GM23338 (cell line): ENCODE measurements at regions not wholly inside any gene's neighbourhood (a gene's known extent, or its start where the extent isn't known, plus 50 kb on each side); places are given as distances from the start of the nearest gene placed in this dataset.

Experiments used
- ATAC-seq: fragments of 200-7000 bp; cut with Tn5 transposase; 3 replicates; pipeline ENCODE4 v1.9.1; 2020
- DNase-seq: peaks from one replicate; pipeline ENCODE4 v3.0.0-alpha.2; 2015; ENCODE audit warnings: low spot score
- H2AFZ ChIP-seq: fragments of 200-600 bp; sonication (generic); 2 replicates; pipeline ENCODE4 v1.8.0; 2016; ENCODE audit warnings: antibody characterized with exemption, mild to moderate bottlenecking, moderate library complexity
- H3F3A ChIP-seq: fragments of 200-600 bp; sonication (generic); replicated peaks from 2 replicates; pipeline ENCODE4 v1.8.0; 2017; ENCODE audit warnings: antibody characterized with exemption, mixed run types, low read depth
- H3K27ac ChIP-seq: fragments of 200-600 bp; sonication (generic); 2 replicates; pipeline ENCODE4 v1.6.1; 2016; ENCODE audit warnings: low read depth
- H3K27me3 ChIP-seq: fragments of 200-600 bp; sonication (generic); 2 replicates; pipeline ENCODE4 v1.8.0; 2016; ENCODE audit warnings: mild to moderate bottlenecking, mixed run types, moderate library complexity; ENCODE audit not compliant: insufficient read depth
- H3K36me3 ChIP-seq: fragments of 200-600 bp; sonication (generic); 2 replicates; pipeline ENCODE4 v1.8.0; 2016; ENCODE audit warnings: mild to moderate bottlenecking; ENCODE audit not compliant: insufficient read depth
- H3K4me1 ChIP-seq: fragments of 200-600 bp; sonication (generic); 2 replicates; pipeline ENCODE4 v1.8.0; 2016; ENCODE audit warnings: mild to moderate bottlenecking, moderate library complexity; ENCODE audit not compliant: insufficient read depth
- H3K4me2 ChIP-seq: fragments of 200-600 bp; sonication (generic); 2 replicates; pipeline ENCODE4 v1.7.1; 2017; ENCODE audit warnings: mixed run types
- H3K4me3 ChIP-seq: fragments of 200-600 bp; sonication (generic); 2 replicates; pipeline ENCODE4 v1.6.1; 2016; ENCODE audit warnings: mixed run types
- H3K79me2 ChIP-seq: fragments of 200-600 bp; sonication (generic); replicated peaks from 2 replicates; pipeline ENCODE4 v1.8.0; 2017; ENCODE audit warnings: mild to moderate bottlenecking; ENCODE audit not compliant: insufficient read depth
- H3K9me2 ChIP-seq: fragments of 200-600 bp; sonication (generic); 2 replicates; pipeline ENCODE4 v1.8.0; 2017; ENCODE audit not compliant: insufficient read depth
- H4K20me1 ChIP-seq: fragments of 200-600 bp; sonication (generic); replicated peaks from 2 replicates; pipeline ENCODE4 v1.8.0; 2017; ENCODE audit warnings: mild to moderate bottlenecking; ENCODE audit not compliant: insufficient read depth
- H3K27ac Mint-ChIP-seq: 2 replicates; pipeline ENCODE4 v1.8.0; 2020; ENCODE audit warnings: inconsistent platforms, mild to moderate bottlenecking, moderate library complexity, mixed read lengths
- H3K27me3 Mint-ChIP-seq: 3 replicates; pipeline ENCODE4 v1.8.0; 2022; ENCODE audit warnings: low read depth, mild to moderate bottlenecking, moderate library complexity, mixed read lengths, inconsistent platforms; ENCODE audit not compliant: insufficient read depth, poor library complexity
- H3K36me3 Mint-ChIP-seq: 3 replicates; pipeline ENCODE4 v1.8.0; 2021; ENCODE audit warnings: low read depth, mild to moderate bottlenecking, inconsistent platforms, moderate library complexity, mixed read lengths
- H3K4me1 Mint-ChIP-seq: 3 replicates; pipeline ENCODE4 v1.8.0; 2020; ENCODE audit warnings: mild to moderate bottlenecking, inconsistent platforms, mixed read lengths
- H3K4me3 Mint-ChIP-seq: 3 replicates; pipeline ENCODE4 v1.8.0; 2021; ENCODE audit warnings: moderate library complexity, mild to moderate bottlenecking, inconsistent platforms, mixed read lengths
- H3K9me3 Mint-ChIP-seq: 3 replicates; pipeline ENCODE4 v1.8.0; 2020; ENCODE audit warnings: moderate library complexity, mild to moderate bottlenecking, inconsistent platforms, mixed read lengths
- EZH2 ChIP-seq: fragments of 200-600 bp; sonication (generic); IDR thresholded peaks from one replicate; pipeline ENCODE4 v1.8.0; 2017; ENCODE audit warnings: antibody characterized with exemption, mild to moderate bottlenecking, low read depth; ENCODE audit not compliant: unreplicated experiment
- EZH2phosphoT487 ChIP-seq: fragments of 200-600 bp; sonication (generic); IDR thresholded peaks from one replicate; pipeline ENCODE4 v1.8.1; 2018; ENCODE audit warnings: antibody characterized with exemption; ENCODE audit not compliant: unreplicated experiment
- JUNB ChIP-seq: IDR thresholded peaks from one replicate; pipeline ENCODE4 v1.6.1; 2016; ENCODE audit warnings: antibody characterized with exemption; ENCODE audit not compliant: unreplicated experiment
- NANOG ChIP-seq: IDR thresholded peaks from 2 replicates; pipeline ENCODE4 v1.6.1; 2016; ENCODE audit warnings: antibody characterized with exemption, borderline replicate concordance
- POLR2AphosphoS5 ChIP-seq: IDR thresholded peaks from 2 replicates; pipeline ENCODE4 v1.6.1; 2016; ENCODE audit warnings: antibody characterized with exemption, low read depth
- STAT1 ChIP-seq: IDR thresholded peaks from one replicate; pipeline ENCODE4 v1.6.1; 2016; ENCODE audit warnings: antibody characterized with exemption; ENCODE audit not compliant: unreplicated experiment
- ZNF114 ChIP-seq: fragments of 250-450 bp; sonication (Bioruptor Pico); IDR thresholded peaks from 2 replicates; pipeline ENCODE4 v1.5.0; 2020; ENCODE audit warnings: mild to moderate bottlenecking, moderate library complexity
- ZNF331 ChIP-seq: fragments of 250-450 bp; sonication (Bioruptor Pico); IDR thresholded peaks from 2 replicates; pipeline ENCODE4 v1.5.0; 2020; ENCODE audit warnings: low read depth, mild to moderate bottlenecking, moderate library complexity
- TF ChIP-seq, protein P1 (sequence below): fragments of 250-450 bp; sonication (Bioruptor Pico); IDR thresholded peaks from 2 replicates; pipeline ENCODE4 v1.5.0; 2020; ENCODE audit warnings: mild to moderate bottlenecking, moderate library complexity
- TF ChIP-seq, protein P2 (sequence below), 2 experiments: fragments of 200-600 bp in 1 of 2; sonication (generic) in 1 of 2; conservative IDR thresholded peaks; 2 replicates each; pipeline versions ENCODE4 v1.5.1 to v1.6.1; 2016 to 2017; ENCODE audit warnings: antibody characterized with exemption in 2 of 2, low read depth in 2 of 2, mild to moderate bottlenecking in 2 of 2, moderate library complexity in 1 of 2
- TF ChIP-seq, protein P3 (sequence below): IDR thresholded peaks from 2 replicates; pipeline ENCODE4 v1.6.1; 2016; ENCODE audit warnings: antibody characterized with exemption

DNA sequence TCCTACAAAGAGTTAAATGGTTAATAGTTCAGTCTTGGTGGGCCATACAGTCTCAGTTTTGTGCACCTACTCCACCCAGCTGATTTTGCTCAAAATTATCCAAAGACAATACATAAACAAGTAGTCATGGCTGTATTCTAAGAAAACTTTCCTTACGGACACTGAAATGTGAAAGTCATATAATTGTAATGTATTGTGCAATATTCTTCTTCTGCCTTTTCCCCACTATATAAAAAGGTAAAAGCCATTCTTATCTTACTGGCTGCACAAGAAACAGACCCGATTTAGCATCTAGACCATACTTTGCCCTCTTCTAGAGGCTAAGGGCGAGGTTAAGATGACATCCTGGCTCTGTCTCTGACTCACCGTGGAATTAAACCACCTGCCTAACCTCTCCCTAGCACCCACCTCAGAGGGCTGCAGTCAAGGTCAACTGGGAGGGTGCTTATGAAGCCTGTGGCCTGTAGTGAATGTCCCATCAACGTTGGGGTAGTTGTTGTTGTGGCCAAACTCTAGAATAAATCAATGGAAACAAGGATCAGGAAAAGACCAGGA lies 63.8 kb upstream of the DOCK1 start:
- ATAC-seq (no peak), DNase-seq (no peak)
- Mint-ChIP-seq H3K36me3 (no peaks in the 10 kb centered on the region), H3K9me3 (0 out of 3 replicates have a peak, but pooled peaks cover 3% of the 10 kb centered on the region), H3K27me3 (peaks cover 11% of the 10 kb centered on the region), H3K4me1 (peaks cover 38% of the 10 kb centered on the region), H3K27ac (no peak overlapping the region), H3K4me3 (no peak overlapping the region)
- Histone ChIP-seq H3F3A (no peaks in the 10 kb centered on the region), H3K36me3 (no peaks in the 10 kb centered on the region), H4K20me1 (no peaks in the 10 kb centered on the region), H3K4me1 (peaks cover 20% of the 10 kb centered on the region), H3K79me2 (no peaks in the 10 kb centered on the region), H2AFZ (no peak overlapping the region), H3K4me2 (no peak overlapping the region), H3K27me3 (no peaks in the 10 kb centered on the region), H3K27ac (no peak overlapping the region), H3K4me3 (no peak overlapping the region), H3K9me2 (peaks cover 8% of the 10 kb centered on the region)
- TF ChIP-seq EZH2phosphoT487: no peak
- TF ChIP-seq STAT1: no peak
- TF ChIP-seq, protein P1, sequence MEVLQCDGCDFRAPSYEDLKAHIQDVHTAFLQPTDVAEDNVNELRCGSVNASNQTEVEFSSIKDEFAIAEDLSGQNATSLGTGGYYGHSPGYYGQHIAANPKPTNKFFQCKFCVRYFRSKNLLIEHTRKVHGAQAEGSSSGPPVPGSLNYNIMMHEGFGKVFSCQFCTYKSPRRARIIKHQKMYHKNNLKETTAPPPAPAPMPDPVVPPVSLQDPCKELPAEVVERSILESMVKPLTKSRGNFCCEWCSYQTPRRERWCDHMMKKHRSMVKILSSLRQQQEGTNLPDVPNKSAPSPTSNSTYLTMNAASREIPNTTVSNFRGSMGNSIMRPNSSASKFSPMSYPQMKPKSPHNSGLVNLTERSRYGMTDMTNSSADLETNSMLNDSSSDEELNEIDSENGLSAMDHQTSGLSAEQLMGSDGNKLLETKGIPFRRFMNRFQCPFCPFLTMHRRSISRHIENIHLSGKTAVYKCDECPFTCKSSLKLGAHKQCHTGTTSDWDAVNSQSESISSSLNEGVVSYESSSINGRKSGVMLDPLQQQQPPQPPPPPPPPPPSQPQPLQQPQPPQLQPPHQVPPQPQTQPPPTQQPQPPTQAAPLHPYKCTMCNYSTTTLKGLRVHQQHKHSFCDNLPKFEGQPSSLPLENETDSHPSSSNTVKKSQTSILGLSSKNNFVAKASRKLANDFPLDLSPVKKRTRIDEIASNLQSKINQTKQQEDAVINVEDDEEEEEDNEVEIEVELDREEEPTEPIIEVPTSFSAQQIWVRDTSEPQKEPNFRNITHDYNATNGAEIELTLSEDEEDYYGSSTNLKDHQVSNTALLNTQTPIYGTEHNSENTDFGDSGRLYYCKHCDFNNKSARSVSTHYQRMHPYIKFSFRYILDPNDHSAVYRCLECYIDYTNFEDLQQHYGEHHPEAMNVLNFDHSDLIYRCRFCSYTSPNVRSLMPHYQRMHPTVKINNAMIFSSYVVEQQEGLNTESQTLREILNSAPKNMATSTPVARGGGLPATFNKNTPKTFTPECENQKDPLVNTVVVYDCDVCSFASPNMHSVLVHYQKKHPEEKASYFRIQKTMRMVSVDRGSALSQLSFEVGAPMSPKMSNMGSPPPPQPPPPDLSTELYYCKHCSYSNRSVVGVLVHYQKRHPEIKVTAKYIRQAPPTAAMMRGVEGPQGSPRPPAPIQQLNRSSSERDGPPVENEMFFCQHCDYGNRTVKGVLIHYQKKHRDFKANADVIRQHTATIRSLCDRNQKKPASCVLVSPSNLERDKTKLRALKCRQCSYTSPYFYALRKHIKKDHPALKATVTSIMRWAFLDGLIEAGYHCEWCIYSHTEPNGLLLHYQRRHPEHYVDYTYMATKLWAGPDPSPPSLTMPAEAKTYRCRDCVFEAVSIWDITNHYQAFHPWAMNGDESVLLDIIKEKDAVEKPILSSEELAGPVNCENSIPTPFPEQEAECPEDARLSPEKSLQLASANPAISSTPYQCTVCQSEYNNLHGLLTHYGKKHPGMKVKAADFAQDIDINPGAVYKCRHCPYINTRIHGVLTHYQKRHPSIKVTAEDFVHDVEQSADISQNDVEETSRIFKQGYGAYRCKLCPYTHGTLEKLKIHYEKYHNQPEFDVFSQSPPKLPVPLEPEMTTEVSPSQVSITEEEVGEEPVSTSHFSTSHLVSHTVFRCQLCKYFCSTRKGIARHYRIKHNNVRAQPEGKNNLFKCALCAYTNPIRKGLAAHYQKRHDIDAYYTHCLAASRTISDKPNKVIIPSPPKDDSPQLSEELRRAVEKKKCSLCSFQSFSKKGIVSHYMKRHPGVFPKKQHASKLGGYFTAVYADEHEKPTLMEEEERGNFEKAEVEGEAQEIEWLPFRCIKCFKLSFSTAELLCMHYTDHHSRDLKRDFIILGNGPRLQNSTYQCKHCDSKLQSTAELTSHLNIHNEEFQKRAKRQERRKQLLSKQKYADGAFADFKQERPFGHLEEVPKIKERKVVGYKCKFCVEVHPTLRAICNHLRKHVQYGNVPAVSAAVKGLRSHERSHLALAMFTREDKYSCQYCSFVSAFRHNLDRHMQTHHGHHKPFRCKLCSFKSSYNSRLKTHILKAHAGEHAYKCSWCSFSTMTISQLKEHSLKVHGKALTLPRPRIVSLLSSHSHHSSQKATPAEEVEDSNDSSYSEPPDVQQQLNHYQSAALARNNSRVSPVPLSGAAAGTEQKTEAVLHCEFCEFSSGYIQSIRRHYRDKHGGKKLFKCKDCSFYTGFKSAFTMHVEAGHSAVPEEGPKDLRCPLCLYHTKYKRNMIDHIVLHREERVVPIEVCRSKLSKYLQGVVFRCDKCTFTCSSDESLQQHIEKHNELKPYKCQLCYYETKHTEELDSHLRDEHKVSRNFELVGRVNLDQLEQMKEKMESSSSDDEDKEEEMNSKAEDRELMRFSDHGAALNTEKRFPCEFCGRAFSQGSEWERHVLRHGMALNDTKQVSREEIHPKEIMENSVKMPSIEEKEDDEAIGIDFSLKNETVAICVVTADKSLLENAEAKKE (CRISPR knock-in tag): no peak
- TF ChIP-seq ZNF331: no peak

DNA sequence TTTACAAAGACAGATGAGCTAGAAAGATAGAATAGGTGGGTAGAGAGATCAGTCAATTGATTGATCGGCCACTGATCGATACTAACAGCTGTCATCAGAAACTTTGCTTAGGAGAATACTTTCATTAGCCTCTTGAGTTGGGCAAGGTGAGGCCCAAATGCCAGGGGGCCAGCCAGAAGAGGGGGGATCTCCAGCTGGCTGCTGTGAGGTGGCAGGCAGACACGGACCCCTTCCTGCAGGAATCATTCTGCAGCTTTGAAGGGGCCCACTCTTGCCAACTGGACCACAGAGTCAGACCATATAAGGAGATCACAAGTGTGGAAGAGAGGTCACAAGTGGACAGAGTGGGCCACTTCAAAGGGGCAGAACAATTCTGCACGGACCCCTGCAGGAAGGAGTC lies 62.9 kb upstream of the DOCK1 start:
- Histone ChIP-seq H3K4me1 (peaks cover 20% of the 10 kb centered on the region), H3K4me2 (no peak overlapping the region), H3K79me2 (no peaks in the 10 kb centered on the region), H3K36me3 (no peaks in the 10 kb centered on the region), H2AFZ (no peak overlapping the region), H3K27ac (no peak overlapping the region), H3K27me3 (no peaks in the 10 kb centered on the region), H3K9me2 (peaks cover 8% of the 10 kb centered on the region), H4K20me1 (no peaks in the 10 kb centered on the region), H3F3A (no peaks in the 10 kb centered on the region), H3K4me3 (no peak overlapping the region)
- Mint-ChIP-seq H3K27me3 (peaks cover 7% of the 10 kb centered on the region), H3K36me3 (no peaks in the 10 kb centered on the region), H3K4me1 (peaks cover 38% of the 10 kb centered on the region), H3K27ac (no peak overlapping the region), H3K9me3 (0 out of 3 replicates have a peak, but pooled peaks cover 3% of the 10 kb centered on the region), H3K4me3 (no peak overlapping the region)
- DNase-seq: no peak
- ATAC-seq: no peak
- TF ChIP-seq POLR2AphosphoS5: no peak
- TF ChIP-seq JUNB: no peak
- TF ChIP-seq STAT1: no peak
- TF ChIP-seq, protein P2, sequence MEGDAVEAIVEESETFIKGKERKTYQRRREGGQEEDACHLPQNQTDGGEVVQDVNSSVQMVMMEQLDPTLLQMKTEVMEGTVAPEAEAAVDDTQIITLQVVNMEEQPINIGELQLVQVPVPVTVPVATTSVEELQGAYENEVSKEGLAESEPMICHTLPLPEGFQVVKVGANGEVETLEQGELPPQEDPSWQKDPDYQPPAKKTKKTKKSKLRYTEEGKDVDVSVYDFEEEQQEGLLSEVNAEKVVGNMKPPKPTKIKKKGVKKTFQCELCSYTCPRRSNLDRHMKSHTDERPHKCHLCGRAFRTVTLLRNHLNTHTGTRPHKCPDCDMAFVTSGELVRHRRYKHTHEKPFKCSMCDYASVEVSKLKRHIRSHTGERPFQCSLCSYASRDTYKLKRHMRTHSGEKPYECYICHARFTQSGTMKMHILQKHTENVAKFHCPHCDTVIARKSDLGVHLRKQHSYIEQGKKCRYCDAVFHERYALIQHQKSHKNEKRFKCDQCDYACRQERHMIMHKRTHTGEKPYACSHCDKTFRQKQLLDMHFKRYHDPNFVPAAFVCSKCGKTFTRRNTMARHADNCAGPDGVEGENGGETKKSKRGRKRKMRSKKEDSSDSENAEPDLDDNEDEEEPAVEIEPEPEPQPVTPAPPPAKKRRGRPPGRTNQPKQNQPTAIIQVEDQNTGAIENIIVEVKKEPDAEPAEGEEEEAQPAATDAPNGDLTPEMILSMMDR (conservative IDR thresholded peaks at IDR 0.05; ENCODE audit: low read depth in 2 of 2): no peak
- TF ChIP-seq ZNF114 (CRISPR knock-in tag): no peak
- TF ChIP-seq EZH2phosphoT487: no peak
- TF ChIP-seq NANOG: no peak
- TF ChIP-seq, protein P3, sequence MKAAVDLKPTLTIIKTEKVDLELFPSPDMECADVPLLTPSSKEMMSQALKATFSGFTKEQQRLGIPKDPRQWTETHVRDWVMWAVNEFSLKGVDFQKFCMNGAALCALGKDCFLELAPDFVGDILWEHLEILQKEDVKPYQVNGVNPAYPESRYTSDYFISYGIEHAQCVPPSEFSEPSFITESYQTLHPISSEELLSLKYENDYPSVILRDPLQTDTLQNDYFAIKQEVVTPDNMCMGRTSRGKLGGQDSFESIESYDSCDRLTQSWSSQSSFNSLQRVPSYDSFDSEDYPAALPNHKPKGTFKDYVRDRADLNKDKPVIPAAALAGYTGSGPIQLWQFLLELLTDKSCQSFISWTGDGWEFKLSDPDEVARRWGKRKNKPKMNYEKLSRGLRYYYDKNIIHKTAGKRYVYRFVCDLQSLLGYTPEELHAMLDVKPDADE: no peak
- TF ChIP-seq EZH2: no peak
- no peak for TF ChIP-seq ZNF331
